ENCODE measurements at regions not wholly inside any gene's neighbourhood (a gene's known extent, or its start where the extent isn't known, plus 50 kb on each side); places are given as distances from the start of the nearest gene placed in this dataset.

GRCh38 chr1:13945856-13946255 is 245.9 kb downstream of the PRDM2 start:
- TF ChIP-seq, protein P1, sequence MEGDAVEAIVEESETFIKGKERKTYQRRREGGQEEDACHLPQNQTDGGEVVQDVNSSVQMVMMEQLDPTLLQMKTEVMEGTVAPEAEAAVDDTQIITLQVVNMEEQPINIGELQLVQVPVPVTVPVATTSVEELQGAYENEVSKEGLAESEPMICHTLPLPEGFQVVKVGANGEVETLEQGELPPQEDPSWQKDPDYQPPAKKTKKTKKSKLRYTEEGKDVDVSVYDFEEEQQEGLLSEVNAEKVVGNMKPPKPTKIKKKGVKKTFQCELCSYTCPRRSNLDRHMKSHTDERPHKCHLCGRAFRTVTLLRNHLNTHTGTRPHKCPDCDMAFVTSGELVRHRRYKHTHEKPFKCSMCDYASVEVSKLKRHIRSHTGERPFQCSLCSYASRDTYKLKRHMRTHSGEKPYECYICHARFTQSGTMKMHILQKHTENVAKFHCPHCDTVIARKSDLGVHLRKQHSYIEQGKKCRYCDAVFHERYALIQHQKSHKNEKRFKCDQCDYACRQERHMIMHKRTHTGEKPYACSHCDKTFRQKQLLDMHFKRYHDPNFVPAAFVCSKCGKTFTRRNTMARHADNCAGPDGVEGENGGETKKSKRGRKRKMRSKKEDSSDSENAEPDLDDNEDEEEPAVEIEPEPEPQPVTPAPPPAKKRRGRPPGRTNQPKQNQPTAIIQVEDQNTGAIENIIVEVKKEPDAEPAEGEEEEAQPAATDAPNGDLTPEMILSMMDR (IDR thresholded peaks at IDR 0.05), result no peak
- no peak for TF ChIP-seq POLR2A (IDR thresholded peaks at IDR 0.05)
